Activated naive CD4-positive, alpha-beta T cell treated with anti-CD3 and anti-CD28 coated beads for 36 hours (primary cell): ENCODE measurements at regions not wholly inside any gene's neighbourhood (a gene's known extent, or its start where the extent isn't known, plus 50 kb on each side); places are given as distances from the start of the nearest gene placed in this dataset.

Experiments
- CTCF ChIA-PET: fragments of 350-600 bp; sonication (Branson Sonifier 250); formaldehyde crosslinking; loops from one replicate; lab custom pipeline; 2021; ENCODE audit warnings: antibody characterized with exemption; lab: Charles Lee
- DNase-seq: peaks from one replicate; pipeline ENCODE4 v3.0.0-alpha.2; 2020
- H3K27ac Mint-ChIP-seq: one replicate; pipeline ENCODE4 v1.8.0; 2021; ENCODE audit warnings: mild to moderate bottlenecking, mixed read lengths
- H3K27me3 Mint-ChIP-seq: one replicate; pipeline ENCODE4 v1.8.0; 2021; ENCODE audit warnings: low read depth, mixed read lengths
- H3K36me3 Mint-ChIP-seq: one replicate; pipeline ENCODE4 v1.8.0; 2021; ENCODE audit warnings: low read depth, mixed read lengths
- H3K4me1 Mint-ChIP-seq: one replicate; pipeline ENCODE4 v1.8.0; 2021; ENCODE audit warnings: low read depth, mixed read lengths
- H3K4me3 Mint-ChIP-seq: one replicate; pipeline ENCODE4 v1.8.0; 2021; ENCODE audit warnings: mild to moderate bottlenecking, moderate library complexity, mixed read lengths
- H3K9me3 Mint-ChIP-seq: one replicate; pipeline ENCODE4 v1.8.0; 2021; ENCODE audit warnings: mixed read lengths
- intact Hi-C: fragments of 100-400 bp; cut with micrococcal nuclease; formaldehyde crosslinking; loops from one replicate; pipeline ENCODE4 v1.15.1; 2023

DNA sequence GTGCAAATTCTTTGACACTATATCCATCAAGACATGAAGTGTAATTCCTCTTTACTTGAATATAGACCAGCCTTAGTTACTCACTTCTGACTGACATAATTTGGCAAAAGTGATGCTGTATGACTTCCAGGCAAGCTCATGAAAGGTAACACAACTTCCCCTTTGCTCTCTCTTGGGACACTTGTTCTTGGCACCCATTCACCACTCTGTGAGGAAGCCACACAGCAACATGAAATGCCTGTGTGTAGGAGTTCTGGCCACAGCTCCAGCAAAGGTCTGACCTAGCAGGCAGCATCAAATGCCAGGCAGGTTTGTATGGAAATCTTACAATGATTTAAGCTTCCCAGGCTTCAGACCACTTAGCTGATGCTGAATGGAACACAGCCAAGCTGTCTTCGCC, 280.3 kb downstream of the PDHA2 start:
- CTCF ChIA-PET, result no interaction called here
- no peak for DNase-seq
- H3K4me3 Mint-ChIP-seq, result no peak overlapping the region
- H3K9me3 Mint-ChIP-seq, result peaks cover 5% of the 10 kb centered on the region
- no peaks in the 10 kb centered on the region for H3K4me1 Mint-ChIP-seq
- H3K27me3 Mint-ChIP-seq, result no peaks in the 10 kb centered on the region
- intact Hi-C loops, result no loop called here
- no peaks in the 10 kb centered on the region for H3K36me3 Mint-ChIP-seq
- no peak overlapping the region for H3K27ac Mint-ChIP-seq

DNA sequence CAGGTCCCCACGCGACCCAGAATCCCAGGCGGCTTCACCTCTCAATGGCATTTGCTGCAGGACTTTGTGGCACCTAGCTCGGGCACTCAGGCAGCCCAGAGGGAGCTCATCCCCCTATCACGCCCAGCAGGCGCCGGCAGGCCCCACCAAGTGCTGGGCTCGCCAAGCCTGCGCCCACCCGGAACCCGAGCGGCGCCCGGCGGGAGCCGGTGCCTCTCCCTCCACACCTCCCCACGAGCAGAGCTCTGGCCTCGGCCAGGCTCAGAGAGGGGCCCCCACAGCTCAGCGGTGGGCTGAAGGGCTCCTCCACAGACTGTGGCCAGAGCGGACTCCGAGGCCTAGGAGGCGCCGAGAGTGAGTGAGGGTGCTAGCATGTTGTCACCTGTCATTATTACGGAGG, 286.3 kb downstream of the PDHA2 start:
- CTCF ChIA-PET, result no interaction called here
- Mint-ChIP-seq H3K27ac (no peak overlapping the region), H3K36me3 (no peaks in the 10 kb centered on the region), H3K9me3 (peaks cover 8% of the 10 kb centered on the region), H3K4me1 (no peaks in the 10 kb centered on the region), H3K27me3 (no peaks in the 10 kb centered on the region), H3K4me3 (no peak overlapping the region)
- intact Hi-C loops, result no loop called here
- no peak for DNase-seq

DNA sequence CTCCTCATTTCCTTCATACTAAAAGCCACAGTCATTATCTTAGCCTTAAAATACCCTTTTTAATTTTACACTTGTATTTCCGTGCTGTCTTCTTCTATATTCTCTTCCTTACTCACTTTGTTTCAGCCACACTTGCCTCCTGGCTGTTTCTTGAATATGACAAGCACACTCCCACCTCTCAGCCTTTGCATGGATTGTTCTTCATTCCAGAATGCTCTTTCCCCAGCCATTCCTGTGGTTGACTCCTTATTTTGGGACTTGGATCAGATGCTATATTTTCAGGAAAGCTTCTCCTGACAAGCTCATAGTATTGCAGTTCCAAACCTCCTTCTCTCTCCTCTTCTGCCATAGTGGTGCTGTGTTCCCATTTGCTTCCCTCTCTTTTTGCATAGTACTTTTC, 291.3 kb downstream of the PDHA2 start:
- Mint-ChIP-seq H3K4me3 (no peak overlapping the region), H3K36me3 (no peaks in the 10 kb centered on the region)
- DNase-seq, result no peak

DNA sequence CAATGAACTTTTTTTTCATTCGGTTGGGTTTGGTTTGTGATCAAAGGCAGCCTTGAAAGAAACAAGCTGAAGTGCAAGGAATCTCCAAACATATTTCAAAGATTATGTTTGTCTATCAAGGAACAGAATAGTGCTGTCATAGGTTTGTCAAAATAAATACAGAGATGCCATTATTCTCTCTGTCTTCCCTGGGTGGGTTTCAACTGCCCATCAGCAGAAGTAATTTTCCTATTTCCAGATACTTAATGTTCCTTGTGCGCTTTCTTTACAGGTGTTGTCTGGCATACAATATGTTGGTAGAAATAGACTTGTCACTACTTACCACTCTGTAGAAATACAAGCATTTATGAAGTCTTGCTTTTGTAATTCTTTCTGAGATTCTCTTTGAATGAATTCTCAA, 294.9 kb downstream of the PDHA2 start:
- Mint-ChIP-seq H3K27ac (no peak overlapping the region), H3K9me3 (no peaks in the 10 kb centered on the region), H3K4me3 (no peak overlapping the region), H3K27me3 (no peaks in the 10 kb centered on the region), H3K36me3 (no peaks in the 10 kb centered on the region), H3K4me1 (no peaks in the 10 kb centered on the region)
- CTCF ChIA-PET, result no interaction called here
- intact Hi-C loops, result no loop called here
- DNase-seq, result no peak

More for the DNA sequence above, 291.3 kb downstream of the PDHA2 start:
- intact Hi-C loops, result no loop called here
- Mint-ChIP-seq H3K4me1 (no peaks in the 10 kb centered on the region), H3K27ac (no peak overlapping the region), H3K27me3 (no peaks in the 10 kb centered on the region), H3K9me3 (no peaks in the 10 kb centered on the region)
- CTCF ChIA-PET, result interaction anchor here (0.5 kb wide), 1 partner anchor 11 kb away, joined by 3 read pairs; no protein-coding TSS in a partner anchor

DNA sequence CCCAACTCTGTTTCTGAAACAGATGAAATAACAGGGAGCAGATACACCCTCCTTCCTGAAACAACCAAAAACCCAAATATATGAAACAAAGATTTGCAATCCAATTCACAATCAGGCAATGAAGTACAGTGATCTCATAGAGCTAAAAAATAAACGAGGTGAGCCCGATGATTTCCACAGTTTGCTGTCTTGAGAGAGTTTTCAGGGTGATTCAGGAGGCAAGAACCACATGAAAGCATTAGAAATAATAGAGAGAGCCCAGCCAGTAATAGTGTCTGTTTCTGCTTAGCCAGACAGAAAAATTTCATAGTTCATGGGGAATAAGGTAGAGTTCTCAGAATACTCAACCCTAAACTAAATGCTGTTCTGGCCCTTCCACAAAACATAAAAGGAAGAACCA, 296.2 kb downstream of the PDHA2 start:
- H3K27ac Mint-ChIP-seq, result no peak overlapping the region

DNA sequence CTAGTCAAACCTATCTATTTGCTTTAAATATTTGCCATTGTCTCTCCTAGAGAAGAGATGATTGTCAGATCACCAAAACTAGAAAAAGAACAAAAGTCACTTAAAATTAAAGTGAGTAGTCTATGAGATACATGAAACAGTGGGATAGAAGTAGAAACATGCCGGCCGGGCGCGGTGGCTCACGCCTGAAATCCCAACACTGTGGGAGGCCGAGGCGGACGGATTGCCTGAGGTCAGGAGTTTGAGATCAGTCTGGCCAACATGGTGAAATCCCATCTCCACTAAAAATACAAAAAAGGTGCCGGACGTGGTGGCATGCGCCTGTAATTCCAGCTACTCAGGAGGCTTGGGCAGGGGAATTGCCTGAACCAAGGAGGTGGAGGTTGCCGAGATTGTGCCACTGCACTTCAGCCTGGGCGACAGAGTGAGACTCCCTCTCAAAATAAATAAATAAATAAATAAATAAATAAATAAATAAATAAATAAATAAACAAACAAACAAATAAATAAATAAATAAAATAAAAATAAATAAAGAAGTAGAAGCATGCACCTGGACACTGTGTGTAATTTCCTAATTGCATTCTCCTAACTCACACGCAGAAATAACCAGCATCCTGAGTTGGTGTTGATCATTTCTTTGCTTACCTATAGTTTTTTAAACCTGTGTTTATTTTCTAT, 299.5 kb downstream of the PDHA2 start:
- intact Hi-C loops, result no loop called here
- Mint-ChIP-seq H3K4me3 (no peak overlapping the region), H3K27ac (no peak overlapping the region), H3K4me1 (no peaks in the 10 kb centered on the region), H3K9me3 (no peaks in the 10 kb centered on the region), H3K36me3 (no peaks in the 10 kb centered on the region), H3K27me3 (no peaks in the 10 kb centered on the region)
- CTCF ChIA-PET, result no interaction called here
- no peak for DNase-seq

More for the DNA sequence above, 296.2 kb downstream of the PDHA2 start:
- no peak overlapping the region for H3K4me3 Mint-ChIP-seq
- no peaks in the 10 kb centered on the region for H3K27me3 Mint-ChIP-seq
- intact Hi-C loops, result no loop called here
- DNase-seq, result no peak
- CTCF ChIA-PET, result no interaction called here
- no peaks in the 10 kb centered on the region for H3K9me3 Mint-ChIP-seq
- H3K4me1 Mint-ChIP-seq, result no peaks in the 10 kb centered on the region
- no peaks in the 10 kb centered on the region for H3K36me3 Mint-ChIP-seq

DNA sequence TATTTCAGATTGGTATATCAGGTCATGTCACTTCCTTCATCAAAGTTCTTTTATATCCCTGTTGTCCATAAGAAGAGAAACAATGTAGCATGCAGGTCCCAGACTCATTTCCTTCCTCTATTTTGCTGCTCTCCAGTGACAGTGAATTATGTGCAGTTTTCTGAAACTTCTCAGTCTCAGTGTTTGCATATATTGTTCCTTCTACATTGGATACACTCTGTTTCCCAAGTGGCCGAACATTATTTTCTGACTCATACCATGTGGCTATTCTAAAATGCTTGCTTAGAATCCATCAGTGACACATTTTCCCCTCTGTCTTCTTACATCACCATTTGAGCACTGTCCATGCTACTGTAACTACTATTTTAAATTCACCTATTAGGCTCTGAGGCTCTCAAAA, 305.7 kb downstream of the PDHA2 start:
- H3K27ac Mint-ChIP-seq, result no peak overlapping the region
- no peak overlapping the region for H3K4me3 Mint-ChIP-seq
- CTCF ChIA-PET, result no interaction called here
- no peaks in the 10 kb centered on the region for H3K36me3 Mint-ChIP-seq
- no peaks in the 10 kb centered on the region for H3K4me1 Mint-ChIP-seq
- no peaks in the 10 kb centered on the region for H3K27me3 Mint-ChIP-seq
- no peak for DNase-seq
- H3K9me3 Mint-ChIP-seq, result no peaks in the 10 kb centered on the region
- intact Hi-C loops, result no loop called here

DNA sequence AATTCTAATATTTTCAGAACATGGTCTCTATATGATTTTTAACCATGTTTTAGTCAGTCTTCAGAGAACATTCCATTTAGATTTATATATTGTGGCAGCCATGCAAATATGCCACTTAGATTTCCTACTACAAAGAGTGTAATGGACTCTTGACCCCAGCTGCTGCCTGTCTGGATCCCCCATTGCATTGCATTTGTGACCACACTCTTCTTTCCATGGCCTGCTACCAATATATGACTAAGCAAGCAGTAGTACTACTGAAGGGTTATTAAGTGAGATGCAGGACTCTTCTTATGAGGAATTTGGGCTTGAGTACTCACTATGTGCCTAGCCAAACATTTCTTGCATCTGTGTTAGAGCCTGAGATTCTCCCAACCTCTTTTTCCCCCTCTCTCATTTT, 306.8 kb downstream of the PDHA2 start:
- Mint-ChIP-seq H3K36me3 (no peaks in the 10 kb centered on the region), H3K4me1 (no peaks in the 10 kb centered on the region), H3K27ac (no peak overlapping the region), H3K27me3 (no peaks in the 10 kb centered on the region), H3K9me3 (no peaks in the 10 kb centered on the region), H3K4me3 (no peak overlapping the region)
- no peak for DNase-seq
- intact Hi-C loops, result no loop called here
- CTCF ChIA-PET, result no interaction called here

DNA sequence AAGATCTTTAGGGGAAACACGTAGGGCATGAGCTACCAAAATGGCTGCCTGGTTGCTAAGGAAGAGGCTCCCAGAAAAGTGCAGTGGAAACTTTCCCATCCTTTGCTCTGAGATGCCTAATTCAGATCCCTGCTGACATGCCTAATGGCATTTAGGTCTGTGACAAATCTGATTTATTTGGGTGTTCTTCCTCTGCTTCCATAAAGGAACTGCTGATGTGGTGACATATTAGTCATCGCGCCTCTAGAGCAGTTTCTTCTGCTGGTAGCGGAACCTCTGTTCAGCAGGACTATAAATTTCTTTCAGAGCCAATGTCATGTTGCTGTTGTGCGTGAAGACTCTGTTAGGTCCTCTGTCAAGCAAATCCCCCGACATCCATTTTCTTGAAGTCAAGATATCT, 310.0 kb downstream of the PDHA2 start:
- Mint-ChIP-seq H3K27ac (no peak overlapping the region), H3K4me1 (no peaks in the 10 kb centered on the region), H3K36me3 (no peaks in the 10 kb centered on the region), H3K27me3 (no peaks in the 10 kb centered on the region), H3K9me3 (no peaks in the 10 kb centered on the region), H3K4me3 (no peak overlapping the region)
- DNase-seq, result no peak
- CTCF ChIA-PET, result no interaction called here
- intact Hi-C loops, result no loop called here

DNA sequence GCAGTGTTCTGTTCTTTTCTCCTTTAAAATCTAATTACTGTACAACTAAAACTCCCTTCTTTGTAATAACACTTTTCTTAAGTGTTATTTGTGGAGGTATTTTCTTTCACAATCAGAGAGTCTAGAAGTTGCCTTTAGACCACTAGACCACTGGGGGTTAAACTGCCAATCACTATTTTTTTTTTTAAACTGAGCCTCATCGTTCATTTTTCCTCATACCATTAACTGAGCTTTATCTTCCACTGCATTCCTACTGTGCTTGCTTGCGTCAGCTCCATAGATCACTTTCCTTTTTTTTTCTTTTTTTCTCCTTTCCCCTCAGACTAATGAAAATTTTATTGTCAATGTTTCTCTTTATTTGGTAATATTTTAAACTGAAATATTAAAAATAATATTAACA, 310.6 kb downstream of the PDHA2 start:
- Mint-ChIP-seq H3K27me3 (no peaks in the 10 kb centered on the region), H3K27ac (no peak overlapping the region), H3K36me3 (no peaks in the 10 kb centered on the region), H3K9me3 (no peaks in the 10 kb centered on the region), H3K4me1 (no peaks in the 10 kb centered on the region), H3K4me3 (no peak overlapping the region)
- intact Hi-C loops, result no loop called here
- CTCF ChIA-PET, result no interaction called here
- no peak for DNase-seq

DNA sequence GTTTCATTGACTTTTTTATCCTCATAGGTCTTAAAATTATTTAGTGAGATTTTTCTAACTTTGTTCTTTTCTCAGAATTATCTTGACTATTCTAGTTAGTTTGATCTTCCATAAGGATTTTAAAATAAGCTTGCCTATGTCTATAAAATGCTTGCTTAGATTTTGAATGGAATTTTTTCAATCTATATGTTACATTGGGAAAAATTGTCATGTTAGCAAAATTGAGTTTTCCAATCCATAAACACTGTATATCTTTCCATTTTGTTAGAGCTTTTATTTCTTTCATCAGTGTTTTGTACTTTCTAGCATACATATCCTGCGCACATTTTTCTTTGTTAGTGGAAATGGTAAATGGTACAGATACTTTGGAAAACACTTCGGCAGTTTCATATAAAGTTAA, 312.9 kb downstream of the PDHA2 start:
- Mint-ChIP-seq H3K27ac (no peak overlapping the region), H3K4me1 (no peaks in the 10 kb centered on the region), H3K27me3 (no peaks in the 10 kb centered on the region), H3K9me3 (no peaks in the 10 kb centered on the region), H3K36me3 (no peaks in the 10 kb centered on the region), H3K4me3 (no peak overlapping the region)
- intact Hi-C loops, result no loop called here
- CTCF ChIA-PET, result no interaction called here
- no peak for DNase-seq

DNA sequence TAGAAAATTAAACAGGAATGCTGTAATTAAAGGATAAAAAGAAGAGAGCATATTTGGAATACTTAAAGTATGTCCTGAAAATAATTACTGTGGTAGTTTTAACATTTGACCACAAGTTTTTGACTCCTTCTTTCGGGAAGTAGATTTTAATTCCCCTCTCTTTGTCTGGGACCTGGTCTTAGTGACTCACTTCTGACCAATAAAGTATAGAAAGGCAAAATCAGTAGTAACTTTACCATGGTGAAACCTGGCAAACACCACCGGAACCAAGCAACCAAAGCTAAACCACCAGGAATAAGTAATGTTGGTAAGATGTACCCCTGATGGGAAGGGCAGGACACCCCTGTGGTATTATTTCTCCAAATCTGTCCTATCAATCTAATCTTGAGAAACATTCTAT, 314.8 kb downstream of the PDHA2 start:
- Mint-ChIP-seq H3K27ac (no peak overlapping the region), H3K36me3 (no peaks in the 10 kb centered on the region), H3K9me3 (peaks cover 2% of the 10 kb centered on the region), H3K4me3 (no peak overlapping the region), H3K4me1 (no peaks in the 10 kb centered on the region), H3K27me3 (no peaks in the 10 kb centered on the region)
- CTCF ChIA-PET, result no interaction called here
- intact Hi-C loops, result no loop called here
- no peak for DNase-seq

DNA sequence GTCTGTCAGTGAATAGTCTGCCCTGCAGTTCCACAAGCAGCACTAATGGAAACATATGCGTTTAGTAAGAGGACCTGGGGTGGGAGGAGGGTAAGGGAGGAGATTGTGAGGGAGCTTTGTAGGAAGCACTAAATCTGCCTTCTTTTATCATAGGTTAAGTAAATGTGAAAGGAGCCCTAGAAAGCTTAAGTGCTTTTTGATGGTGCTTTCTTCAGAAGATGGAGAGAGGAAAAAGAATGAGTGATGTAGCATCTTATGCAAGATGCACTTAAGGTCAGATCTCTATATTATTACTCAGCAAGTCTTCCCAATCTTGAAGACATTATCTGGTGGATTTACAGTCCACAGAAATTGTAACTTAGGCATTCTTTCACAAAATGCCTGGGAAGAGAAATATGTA, 322.7 kb downstream of the PDHA2 start:
- no peak overlapping the region for H3K27ac Mint-ChIP-seq
- intact Hi-C loops, result no loop called here
- no peaks in the 10 kb centered on the region for H3K27me3 Mint-ChIP-seq
- CTCF ChIA-PET, result no interaction called here
- peaks cover 2% of the 10 kb centered on the region for H3K9me3 Mint-ChIP-seq
- no peaks in the 10 kb centered on the region for H3K36me3 Mint-ChIP-seq
- no peak overlapping the region for H3K4me3 Mint-ChIP-seq
- DNase-seq, result no peak
- no peaks in the 10 kb centered on the region for H3K4me1 Mint-ChIP-seq
